ENCODE measurements at regions not wholly inside any gene's neighbourhood (a gene's known extent, or its start where the extent isn't known, plus 50 kb on each side); places are given as distances from the start of the nearest gene placed in this dataset.

GRCh38 chr3:132154619-132155018, 119.8 kb upstream of the CPNE4 start:
- Histone ChIP-seq H3K36me3 (no peaks in the 10 kb centered on the region), H3K27ac (no peak overlapping the region), H3K4me1 (replicated peaks) (no peaks in the 10 kb centered on the region), H3K4me3 (no peak overlapping the region), H3K9me3 (replicated peaks) (no peaks in the 10 kb centered on the region), H3K27me3 (replicated peaks) (no peaks in the 10 kb centered on the region)
- DNase-seq (ENCODE audit: low read depth in 1 of 2, low spot score in 2 of 2) = no peak

DNA sequence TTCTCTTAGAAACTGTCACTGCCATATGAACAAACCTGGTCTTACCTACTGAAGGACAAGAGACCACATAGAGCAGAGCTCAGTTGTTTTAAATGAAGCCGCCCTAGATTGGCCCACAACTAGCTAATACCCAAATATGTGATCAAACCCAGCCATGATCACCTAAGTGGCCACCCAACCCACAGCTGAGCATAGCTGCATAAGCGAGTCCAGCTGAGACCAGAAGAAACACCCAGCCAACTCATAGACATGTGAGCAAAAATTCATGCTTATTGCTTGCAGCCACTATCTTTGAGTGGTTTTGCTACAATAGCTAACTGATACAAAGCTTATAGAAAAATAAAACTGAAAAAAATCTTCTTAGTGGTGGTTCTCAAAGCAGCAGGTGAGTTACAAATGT, 124.3 kb upstream of the CPNE4 start:
- Histone ChIP-seq H3K27me3 (replicated peaks) (no peaks in the 10 kb centered on the region), H3K27ac (no peak overlapping the region), H3K36me3 (no peaks in the 10 kb centered on the region), H3K9me3 (replicated peaks) (no peaks in the 10 kb centered on the region), H3K4me1 (replicated peaks) (no peaks in the 10 kb centered on the region), H3K4me3 (no peak overlapping the region)
- DNase-seq (ENCODE audit: low read depth in 1 of 2, low spot score in 2 of 2) = no peak

GRCh38 chr3:132160198-132160597, 125.4 kb upstream of the CPNE4 start:
- Histone ChIP-seq H3K27me3 (replicated peaks) (no peaks in the 10 kb centered on the region), H3K9me3 (replicated peaks) (no peaks in the 10 kb centered on the region), H3K27ac (no peak overlapping the region), H3K4me3 (no peak overlapping the region), H3K4me1 (replicated peaks) (no peaks in the 10 kb centered on the region), H3K36me3 (no peaks in the 10 kb centered on the region)
- DNase-seq (ENCODE audit: low read depth in 1 of 2, low spot score in 2 of 2) = no peak

- Histone ChIP-seq H3K36me3 (no peaks in the 10 kb centered on the region), H3K27ac (no peak overlapping the region), H3K4me3 (no peak overlapping the region), H3K4me1 (replicated peaks) (no peaks in the 10 kb centered on the region), H3K27me3 (replicated peaks) (no peaks in the 10 kb centered on the region), H3K9me3 (replicated peaks) (no peaks in the 10 kb centered on the region)
- DNase-seq (ENCODE audit: low read depth in 1 of 2, low spot score in 2 of 2) = no peak
Measured at GRCh38 chr3:132161608-132162007, 126.8 kb upstream of the CPNE4 start.

- no peak for DNase-seq (ENCODE audit: low read depth in 1 of 2, low spot score in 2 of 2)
- H3K36me3 ChIP-seq = no peaks in the 10 kb centered on the region
- H3K4me1 ChIP-seq (replicated peaks) = no peaks in the 10 kb centered on the region
- no peaks in the 10 kb centered on the region for H3K27me3 ChIP-seq (replicated peaks)
- H3K9me3 ChIP-seq (replicated peaks) = no peaks in the 10 kb centered on the region
- no peak overlapping the region for H3K27ac ChIP-seq
- H3K4me3 ChIP-seq = no peak overlapping the region
Measured at GRCh38 chr3:132164469-132165092, 129.8 kb upstream of the CPNE4 start.

DNA sequence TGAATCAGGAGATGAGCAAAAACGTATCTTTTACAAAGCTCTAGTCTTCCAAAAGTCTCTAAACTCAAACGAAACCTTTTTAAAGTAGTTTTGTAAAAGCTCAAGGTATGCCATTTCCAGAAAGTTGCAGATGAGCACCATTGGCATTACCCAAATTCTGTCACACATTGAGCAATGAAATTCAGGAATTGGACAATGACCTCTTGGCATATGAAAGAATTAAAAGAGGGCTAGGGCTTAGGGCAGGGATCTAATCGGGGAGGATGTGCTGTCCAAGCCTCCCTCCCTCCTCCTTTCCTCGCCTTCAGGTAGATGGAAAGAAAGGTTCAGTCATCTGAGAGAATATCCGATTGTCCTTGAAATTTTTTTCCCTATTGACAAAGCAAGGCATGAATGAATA, 133.1 kb upstream of the CPNE4 start:
- H3K27me3 ChIP-seq (replicated peaks) = no peaks in the 10 kb centered on the region
- H3K4me1 ChIP-seq (replicated peaks) = no peaks in the 10 kb centered on the region
- H3K9me3 ChIP-seq (replicated peaks) = no peaks in the 10 kb centered on the region
- H3K4me3 ChIP-seq = no peak overlapping the region
- H3K27ac ChIP-seq = no peak overlapping the region
- no peaks in the 10 kb centered on the region for H3K36me3 ChIP-seq
- DNase-seq (ENCODE audit: low read depth in 1 of 2, low spot score in 2 of 2) = no peak

GRCh38 chr3:132174500-132174899, 139.7 kb upstream of the CPNE4 start:
- DNase-seq (ENCODE audit: low read depth in 1 of 2, low spot score in 2 of 2) = no peak
- no peaks in the 10 kb centered on the region for H3K27me3 ChIP-seq (replicated peaks)
- no peak overlapping the region for H3K27ac ChIP-seq
- no peak overlapping the region for H3K4me3 ChIP-seq
- H3K4me1 ChIP-seq (replicated peaks) = no peaks in the 10 kb centered on the region
- no peaks in the 10 kb centered on the region for H3K9me3 ChIP-seq (replicated peaks)
- no peaks in the 10 kb centered on the region for H3K36me3 ChIP-seq

DNA sequence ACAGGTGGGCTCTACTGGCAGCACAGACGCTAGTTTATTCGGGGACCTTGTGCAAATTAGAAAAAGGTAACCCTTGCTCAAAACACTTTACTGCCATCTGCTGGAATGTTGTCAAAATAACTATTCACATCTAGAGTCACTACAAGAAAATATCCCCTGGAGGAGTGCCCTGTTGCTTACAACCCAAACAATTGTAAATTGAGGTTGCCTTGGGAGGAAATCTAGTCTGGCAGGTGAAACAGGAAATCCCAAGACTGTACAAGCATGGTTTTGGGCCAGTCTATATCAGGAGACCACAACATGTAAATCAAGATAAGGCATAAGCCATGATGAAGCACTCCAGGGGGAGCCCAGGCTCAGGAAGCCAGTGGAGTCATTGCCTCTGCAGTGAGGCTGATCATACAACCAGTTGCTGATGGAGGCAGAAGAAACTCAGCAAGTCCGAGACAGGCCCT, 136.8 kb upstream of the ACP3 start:
- Histone ChIP-seq H3K27ac (no peak overlapping the region), H3K36me3 (no peaks in the 10 kb centered on the region), H3K27me3 (replicated peaks) (peaks cover 8% of the 10 kb centered on the region), H3K9me3 (replicated peaks) (no peaks in the 10 kb centered on the region), H3K4me3 (no peak overlapping the region), H3K4me1 (replicated peaks) (no peaks in the 10 kb centered on the region)
- DNase-seq (ENCODE audit: low read depth in 1 of 2, low spot score in 2 of 2) = peak in 1 of 2 experiments; percentile 39

- Histone ChIP-seq H3K36me3 (no peaks in the 10 kb centered on the region), H3K9me3 (replicated peaks) (no peaks in the 10 kb centered on the region), H3K4me1 (replicated peaks) (no peaks in the 10 kb centered on the region), H3K27ac (no peak overlapping the region), H3K4me3 (no peak overlapping the region), H3K27me3 (replicated peaks) (peaks cover 8% of the 10 kb centered on the region)
- no peak for DNase-seq (ENCODE audit: low read depth in 1 of 2, low spot score in 2 of 2)
Measured at GRCh38 chr3:132183811-132184210, 133.4 kb upstream of the ACP3 start.

DNA sequence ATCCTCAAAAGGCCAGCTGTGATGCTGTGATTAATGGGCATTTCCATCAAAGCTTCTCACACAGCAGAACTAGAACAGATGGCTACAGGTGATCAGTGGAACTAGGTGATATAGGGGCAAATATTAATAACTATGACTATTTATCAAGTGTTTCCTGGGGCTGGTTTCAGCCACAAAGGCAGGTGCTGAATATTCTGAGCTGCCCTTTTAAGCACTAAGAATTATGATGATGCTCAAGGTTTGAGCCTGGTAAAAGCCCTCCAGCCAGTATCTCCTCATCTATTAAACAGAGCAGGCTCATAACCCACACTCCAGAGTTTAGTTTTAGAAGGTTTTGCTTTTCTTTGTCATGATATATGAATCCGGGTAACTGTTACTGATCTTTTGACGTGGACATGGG, 129.5 kb upstream of the ACP3 start:
- Histone ChIP-seq H3K9me3 (replicated peaks) (no peaks in the 10 kb centered on the region), H3K27me3 (replicated peaks) (peaks cover 4% of the 10 kb centered on the region; the same call in 1 of the 2 replicates), H3K4me1 (replicated peaks) (no peaks in the 10 kb centered on the region), H3K4me3 (no peak overlapping the region), H3K27ac (no peak overlapping the region), H3K36me3 (no peaks in the 10 kb centered on the region)
- no peak for DNase-seq (ENCODE audit: low read depth in 1 of 2, low spot score in 2 of 2)

GRCh38 chr3:132189601-132190000, 127.6 kb upstream of the ACP3 start:
- H3K36me3 ChIP-seq = no peaks in the 10 kb centered on the region
- H3K27me3 ChIP-seq (replicated peaks) = peaks cover 4% of the 10 kb centered on the region; the same call in 1 of the 2 replicates
- H3K27ac ChIP-seq = no peak overlapping the region
- H3K4me3 ChIP-seq = no peak overlapping the region
- H3K4me1 ChIP-seq (replicated peaks) = no peaks in the 10 kb centered on the region
- no peak for DNase-seq (ENCODE audit: low read depth in 1 of 2, low spot score in 2 of 2)
- H3K9me3 ChIP-seq (replicated peaks) = no peaks in the 10 kb centered on the region

- Histone ChIP-seq H3K4me1 (replicated peaks) (no peaks in the 10 kb centered on the region), H3K27ac (no peak overlapping the region), H3K4me3 (no peak overlapping the region), H3K36me3 (no peaks in the 10 kb centered on the region), H3K9me3 (replicated peaks) (no peaks in the 10 kb centered on the region), H3K27me3 (replicated peaks) (no peaks in the 10 kb centered on the region)
- DNase-seq (ENCODE audit: low read depth in 1 of 2, low spot score in 2 of 2) = no peak
Measured at GRCh38 chr3:132196113-132196512, 121.1 kb upstream of the ACP3 start.

GRCh38 chr3:132198516-132198915, 118.7 kb upstream of the ACP3 start:
- no peak for DNase-seq (ENCODE audit: low read depth in 1 of 2, low spot score in 2 of 2)
- Histone ChIP-seq H3K9me3 (replicated peaks) (no peaks in the 10 kb centered on the region), H3K4me1 (replicated peaks) (no peaks in the 10 kb centered on the region), H3K27ac (no peak overlapping the region), H3K27me3 (replicated peaks) (no peaks in the 10 kb centered on the region), H3K4me3 (no peak overlapping the region), H3K36me3 (no peaks in the 10 kb centered on the region)

DNA sequence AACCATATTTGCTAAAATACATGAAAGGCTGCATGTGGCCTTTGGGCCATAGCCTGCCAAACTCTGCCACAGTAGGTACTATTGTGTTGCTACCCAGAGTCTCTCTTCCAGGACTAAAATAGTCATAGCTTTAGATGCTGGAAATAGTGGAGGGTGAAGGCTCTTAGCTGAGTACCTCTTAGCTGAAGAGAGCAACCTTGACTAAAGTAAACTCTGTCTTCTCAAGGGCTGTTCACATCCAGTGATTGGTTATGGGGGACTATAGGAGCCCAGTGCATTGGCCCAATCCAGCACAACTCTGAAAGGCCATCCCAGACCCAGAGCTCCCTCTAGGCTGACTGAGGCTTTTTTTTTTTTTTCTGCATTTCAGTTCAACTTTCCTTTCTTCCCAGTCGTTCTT, 117.8 kb upstream of the ACP3 start:
- Histone ChIP-seq H3K27me3 (replicated peaks) (no peaks in the 10 kb centered on the region), H3K27ac (no peak overlapping the region), H3K4me3 (no peak overlapping the region), H3K4me1 (replicated peaks) (no peaks in the 10 kb centered on the region), H3K9me3 (replicated peaks) (no peaks in the 10 kb centered on the region), H3K36me3 (no peaks in the 10 kb centered on the region)
- no peak for DNase-seq (ENCODE audit: low read depth in 1 of 2, low spot score in 2 of 2)

DNA sequence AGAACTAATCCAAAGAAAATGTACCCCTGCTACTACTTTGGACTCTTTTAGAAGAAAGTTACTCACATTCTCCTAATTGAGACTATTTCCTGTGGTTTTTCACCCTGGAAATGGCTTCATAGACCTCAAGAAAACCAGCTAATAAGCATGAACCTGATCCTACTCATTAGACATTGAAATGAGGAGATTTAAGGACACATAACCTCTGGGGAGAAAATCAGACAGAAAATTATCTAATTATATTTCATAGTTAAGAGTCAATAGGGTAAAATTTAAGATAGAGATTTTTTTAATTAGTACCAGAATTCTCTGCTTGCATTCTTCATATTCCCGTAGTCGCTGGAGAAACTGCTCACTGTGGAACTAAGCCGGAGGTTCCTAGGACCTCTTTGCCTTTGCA, 114.6 kb upstream of the ACP3 start:
- H3K27me3 ChIP-seq (replicated peaks) = no peaks in the 10 kb centered on the region
- H3K36me3 ChIP-seq = no peaks in the 10 kb centered on the region
- H3K9me3 ChIP-seq (replicated peaks) = no peaks in the 10 kb centered on the region
- no peaks in the 10 kb centered on the region for H3K4me1 ChIP-seq (replicated peaks)
- H3K27ac ChIP-seq = no peak overlapping the region
- DNase-seq (ENCODE audit: low read depth in 1 of 2, low spot score in 2 of 2) = no peak
- no peak overlapping the region for H3K4me3 ChIP-seq

Measured in SJSA1 (cell line).